ENCODE measurements at regions not wholly inside any gene's neighbourhood (a gene's known extent, or its start where the extent isn't known, plus 50 kb on each side); places are given as distances from the start of the nearest gene placed in this dataset.

- Histone ChIP-seq H3K36me3 (no peaks in the 10 kb centered on the region), H3K9me3 (no peaks in the 10 kb centered on the region), H3K4me3 (no peak overlapping the region), H3K4me1 (no peaks in the 10 kb centered on the region), H3K27ac (no peak overlapping the region), H3K27me3 (peaks cover 0 to 3% of the 10 kb centered on the region in 2 donors)
- DNase-seq (ENCODE audit: low spot score in 2 of 2), result no peak
- intact Hi-C loops (cut with DNase I; ENCODE audit: low total_unique reads), result no loop called here
- TF ChIP-seq POLR2A (IDR thresholded peaks at IDR 0.05) (no peak), POLR2AphosphoS5 (IDR thresholded peaks at IDR 0.05) (no peak), CTCF (IDR thresholded peaks at IDR 0.05) (no peak)
Measured at GRCh38 chr2:175439416-175439815, 257.9 kb upstream of the ATP5MC3 start.

GRCh38 chr2:175437167-175437566 lies 255.7 kb upstream of the ATP5MC3 start:
- Histone ChIP-seq H3K27me3 (peaks cover 0 to 3% of the 10 kb centered on the region in 2 donors), H3K27ac (no peak overlapping the region), H3K4me1 (no peaks in the 10 kb centered on the region), H3K4me3 (no peak overlapping the region), H3K36me3 (no peaks in the 10 kb centered on the region), H3K9me3 (no peaks in the 10 kb centered on the region)
- TF ChIP-seq POLR2AphosphoS5 (IDR thresholded peaks at IDR 0.05) (no peak), POLR2A (IDR thresholded peaks at IDR 0.05) (no peak), CTCF (IDR thresholded peaks at IDR 0.05) (no peak)
- no peak for DNase-seq (ENCODE audit: low spot score in 2 of 2)
- intact Hi-C loops (cut with DNase I; ENCODE audit: low total_unique reads), result no loop called here

GRCh38 chr2:175436076-175436475 lies 254.6 kb upstream of the ATP5MC3 start:
- no peak for TF ChIP-seq POLR2AphosphoS5 (IDR thresholded peaks at IDR 0.05)
- TF ChIP-seq POLR2A (IDR thresholded peaks at IDR 0.05), result no peak
- TF ChIP-seq CTCF (IDR thresholded peaks at IDR 0.05), result no peak
- Histone ChIP-seq H3K27ac (no peak overlapping the region), H3K4me3 (no peak overlapping the region), H3K27me3 (peaks cover 0 to 3% of the 10 kb centered on the region in 2 donors), H3K36me3 (no peaks in the 10 kb centered on the region), H3K9me3 (no peaks in the 10 kb centered on the region), H3K4me1 (no peaks in the 10 kb centered on the region)
- intact Hi-C loops (cut with DNase I; ENCODE audit: low total_unique reads), result no loop called here
- DNase-seq (ENCODE audit: low spot score in 2 of 2), result no peak

DNA sequence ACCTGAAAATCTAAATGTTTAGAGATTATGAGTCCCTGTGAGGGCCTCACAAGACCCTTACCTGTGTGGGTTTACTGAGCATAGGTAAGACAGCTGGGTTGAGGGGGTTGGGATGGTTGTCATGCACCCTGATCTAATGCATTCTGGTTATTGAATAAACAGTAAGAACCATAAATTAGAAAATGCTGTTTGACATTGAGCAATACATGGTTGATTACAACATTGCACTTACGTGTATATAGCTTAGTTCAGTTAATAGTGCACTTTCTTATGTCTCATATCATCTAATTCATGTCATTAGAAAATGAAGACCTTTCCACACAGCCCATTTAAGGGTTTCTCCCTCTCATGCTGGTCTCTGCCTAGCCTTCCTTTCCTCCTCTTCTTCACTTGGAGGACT lies 253.5 kb upstream of the ATP5MC3 start:
- no peak for TF ChIP-seq POLR2AphosphoS5 (IDR thresholded peaks at IDR 0.05)
- no peak for TF ChIP-seq CTCF (IDR thresholded peaks at IDR 0.05)
- TF ChIP-seq POLR2A (IDR thresholded peaks at IDR 0.05), result no peak
- intact Hi-C loops (cut with DNase I; ENCODE audit: low total_unique reads), result no loop called here
- no peak for DNase-seq (ENCODE audit: low spot score in 2 of 2)
- H3K4me3 ChIP-seq, result no peak overlapping the region
- H3K4me1 ChIP-seq, result no peaks in the 10 kb centered on the region
- H3K9me3 ChIP-seq, result peaks cover 0 to 2% of the 10 kb centered on the region in 2 donors
- no peak overlapping the region for H3K27ac ChIP-seq
- peaks cover 0 to 3% of the 10 kb centered on the region in 2 donors for H3K27me3 ChIP-seq
- no peaks in the 10 kb centered on the region for H3K36me3 ChIP-seq

GRCh38 chr2:175432793-175433192 lies 251.3 kb upstream of the ATP5MC3 start:
- H3K4me1 ChIP-seq, result no peaks in the 10 kb centered on the region
- no peak overlapping the region for H3K27ac ChIP-seq
- no peaks in the 10 kb centered on the region for H3K27me3 ChIP-seq
- TF ChIP-seq POLR2AphosphoS5 (IDR thresholded peaks at IDR 0.05), result no peak
- TF ChIP-seq CTCF (IDR thresholded peaks at IDR 0.05), result no peak
- no peak for TF ChIP-seq POLR2A (IDR thresholded peaks at IDR 0.05)
- no peaks in the 10 kb centered on the region for H3K36me3 ChIP-seq
- DNase-seq (ENCODE audit: low spot score in 2 of 2), result no peak
- peaks cover 0 to 19% of the 10 kb centered on the region in 2 donors for H3K9me3 ChIP-seq
- intact Hi-C loops (cut with DNase I; ENCODE audit: low total_unique reads), result no loop called here
- no peak overlapping the region for H3K4me3 ChIP-seq
